GM12873 (cell line): ENCODE measurements at regions not wholly inside any gene's neighbourhood (a gene's known extent, or its start where the extent isn't known, plus 50 kb on each side); places are given as distances from the start of the nearest gene placed in this dataset.

ENCODE experiments used
- CTCF ChIP-seq: IDR thresholded peaks from 2 replicates; pipeline ENCODE4 v1.5.1; 2012; ENCODE audit warnings: low read depth, mild to moderate bottlenecking, moderate library complexity, low read length, control low read depth; ENCODE audit not compliant: insufficient read depth; ENCODE audit errors: missing control alignments

- TF ChIP-seq CTCF = no peak
Observed at GRCh38 chr2:106581755-106582147, 94.6 kb downstream of the CD8B2 start.

- TF ChIP-seq CTCF = peak; percentile 94
Observed at GRCh38 chr2:106582148-106583143, 95.3 kb downstream of the CD8B2 start.

DNA sequence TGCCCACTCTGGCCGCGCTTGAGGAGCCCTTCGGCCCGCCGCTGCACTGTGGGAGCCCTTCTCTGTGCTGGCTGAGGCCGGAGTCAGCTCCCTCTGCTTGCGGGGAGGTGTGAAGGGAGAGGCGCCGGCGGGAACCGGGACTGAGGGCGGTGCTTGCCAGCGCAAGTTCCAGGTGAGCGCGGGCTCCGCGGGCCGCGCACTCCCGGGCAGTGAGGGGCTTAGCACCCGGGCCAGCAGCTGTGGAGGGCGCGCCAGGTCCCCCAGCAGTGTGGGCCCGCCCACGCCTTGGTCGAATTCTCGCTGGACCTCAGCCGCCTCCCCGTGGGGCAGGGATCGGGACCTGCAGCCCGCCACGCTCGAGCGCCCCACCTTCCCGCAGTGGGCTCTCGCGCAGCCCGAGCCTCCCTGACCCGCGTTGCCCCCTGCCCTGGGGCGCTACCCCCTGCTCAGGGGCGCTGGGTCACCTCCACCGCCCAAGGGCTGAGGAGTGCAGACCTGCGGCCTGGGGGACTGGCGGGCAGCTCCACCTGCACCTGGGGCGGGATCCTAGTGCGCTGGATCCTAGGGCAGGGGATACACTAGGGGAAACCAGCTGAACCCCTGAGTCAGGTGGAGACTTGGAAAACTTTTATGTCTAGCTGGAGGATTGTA, 97.3 kb downstream of the CD8B2 start:
- no peak for TF ChIP-seq CTCF

- peak; percentile 53 for TF ChIP-seq CTCF
Observed at GRCh38 chr2:106596844-106597243, 109.7 kb downstream of the CD8B2 start.

- no peak for TF ChIP-seq CTCF
Observed at GRCh38 chr2:106599540-106599939, 112.4 kb downstream of the CD8B2 start.

- no peak for TF ChIP-seq CTCF
Observed at GRCh38 chr2:106602042-106602441, 114.9 kb downstream of the CD8B2 start.

DNA sequence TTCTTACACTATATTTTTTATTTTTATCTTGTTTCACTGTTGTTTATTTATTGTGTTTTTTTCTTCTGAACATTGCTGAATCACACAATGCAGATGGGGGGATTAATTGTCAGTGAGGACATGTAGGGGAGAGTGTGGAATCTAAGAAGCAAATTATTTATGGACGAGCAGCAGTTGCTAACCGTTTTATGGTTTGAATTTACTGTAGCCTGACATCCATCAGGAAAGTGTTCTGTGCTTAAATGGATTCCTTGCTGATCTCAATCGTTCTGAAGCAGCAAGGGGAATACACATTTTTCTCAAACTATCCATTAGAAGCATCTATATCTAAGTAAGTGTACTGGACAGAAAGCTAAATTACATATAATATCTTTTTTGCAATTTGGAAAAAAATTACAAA, 119.5 kb downstream of the CD8B2 start:
- TF ChIP-seq CTCF = no peak
